ENCODE measurements at regions not wholly inside any gene's neighbourhood (a gene's known extent, or its start where the extent isn't known, plus 50 kb on each side); places are given as distances from the start of the nearest gene placed in this dataset.

DNA sequence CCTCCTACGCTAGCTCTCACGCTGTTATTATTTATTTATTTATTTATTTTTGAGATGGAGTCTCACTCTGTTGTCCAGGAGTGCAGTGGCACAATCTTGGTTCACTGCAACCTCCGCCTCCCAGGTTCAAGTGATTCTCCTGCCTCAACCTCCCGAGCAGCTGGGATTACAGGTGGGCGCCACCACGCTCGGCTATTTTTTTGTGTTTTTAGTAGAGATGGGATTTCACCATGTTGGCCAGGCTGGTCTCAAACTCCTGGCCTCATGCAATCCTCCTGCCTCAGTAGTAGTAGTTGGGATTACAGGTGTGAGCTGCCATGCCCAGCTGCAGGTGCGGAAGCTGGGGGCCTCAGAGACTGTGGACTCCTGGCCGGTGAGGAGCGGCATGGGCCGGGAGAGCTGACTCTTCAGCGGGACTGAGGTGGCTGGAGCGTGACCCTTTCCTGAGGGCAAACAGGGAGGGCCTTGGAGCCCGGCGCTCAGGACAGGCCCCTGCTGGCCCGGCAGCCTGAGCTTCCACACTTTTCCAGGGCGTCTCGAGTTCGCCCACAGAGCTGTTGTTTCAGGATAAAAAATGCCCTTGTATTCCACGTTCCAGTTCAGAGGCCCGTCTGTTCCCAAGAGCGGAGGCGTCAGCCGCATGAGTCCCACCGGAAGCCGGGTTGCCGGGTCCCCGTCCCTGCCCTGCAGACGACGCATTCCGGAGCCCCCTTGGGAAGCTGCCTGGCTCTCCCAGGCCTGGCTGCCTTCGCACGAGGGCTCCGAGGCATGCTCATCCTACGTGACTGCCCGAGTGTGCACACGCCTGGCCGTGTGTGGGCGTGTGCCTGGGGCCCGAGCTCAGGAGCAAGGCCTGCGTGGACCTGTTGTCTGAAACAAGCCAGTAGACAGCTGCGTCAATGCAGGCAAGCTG lies 126.2 kb downstream of the SIK1 start:
- Histone ChIP-seq H3K4me1 (peaks cover 0 to 13% (median 6%) of the 10 kb centered on the region in 6 donors), H3K36me3 (no peaks in the 10 kb centered on the region), H3K27me3 (replicated peaks in 1 of 7) (peaks cover 0 to 57% (median 0%) of the 10 kb centered on the region in 7 donors), H3K27ac (no peak overlapping the region), H3K9me3 (peaks cover 0 to 5% (median 1%) of the 10 kb centered on the region in 8 donors), H3K4me3 (no peak overlapping the region)
- intact Hi-C loops (cut with DNase I; ENCODE audit: low total_unique reads): no loop called here
- 85 to 89% (median 88%) methylated on average over 25 to 42 of the region's 42 CpGs for WGBS, 5 donors
- TF ChIP-seq POLR2A (IDR thresholded peaks at IDR 0.05) (no peak), POLR2AphosphoS5 (IDR thresholded peaks at IDR 0.05) (no peak)
- TF ChIP-seq, protein P1, sequence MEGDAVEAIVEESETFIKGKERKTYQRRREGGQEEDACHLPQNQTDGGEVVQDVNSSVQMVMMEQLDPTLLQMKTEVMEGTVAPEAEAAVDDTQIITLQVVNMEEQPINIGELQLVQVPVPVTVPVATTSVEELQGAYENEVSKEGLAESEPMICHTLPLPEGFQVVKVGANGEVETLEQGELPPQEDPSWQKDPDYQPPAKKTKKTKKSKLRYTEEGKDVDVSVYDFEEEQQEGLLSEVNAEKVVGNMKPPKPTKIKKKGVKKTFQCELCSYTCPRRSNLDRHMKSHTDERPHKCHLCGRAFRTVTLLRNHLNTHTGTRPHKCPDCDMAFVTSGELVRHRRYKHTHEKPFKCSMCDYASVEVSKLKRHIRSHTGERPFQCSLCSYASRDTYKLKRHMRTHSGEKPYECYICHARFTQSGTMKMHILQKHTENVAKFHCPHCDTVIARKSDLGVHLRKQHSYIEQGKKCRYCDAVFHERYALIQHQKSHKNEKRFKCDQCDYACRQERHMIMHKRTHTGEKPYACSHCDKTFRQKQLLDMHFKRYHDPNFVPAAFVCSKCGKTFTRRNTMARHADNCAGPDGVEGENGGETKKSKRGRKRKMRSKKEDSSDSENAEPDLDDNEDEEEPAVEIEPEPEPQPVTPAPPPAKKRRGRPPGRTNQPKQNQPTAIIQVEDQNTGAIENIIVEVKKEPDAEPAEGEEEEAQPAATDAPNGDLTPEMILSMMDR (IDR thresholded peaks at IDR 0.05 in 8 of 11, conservative IDR thresholded peaks at IDR 0.05 in 3 of 11): no peak
- peak; percentile 70 for DNase-seq

DNA sequence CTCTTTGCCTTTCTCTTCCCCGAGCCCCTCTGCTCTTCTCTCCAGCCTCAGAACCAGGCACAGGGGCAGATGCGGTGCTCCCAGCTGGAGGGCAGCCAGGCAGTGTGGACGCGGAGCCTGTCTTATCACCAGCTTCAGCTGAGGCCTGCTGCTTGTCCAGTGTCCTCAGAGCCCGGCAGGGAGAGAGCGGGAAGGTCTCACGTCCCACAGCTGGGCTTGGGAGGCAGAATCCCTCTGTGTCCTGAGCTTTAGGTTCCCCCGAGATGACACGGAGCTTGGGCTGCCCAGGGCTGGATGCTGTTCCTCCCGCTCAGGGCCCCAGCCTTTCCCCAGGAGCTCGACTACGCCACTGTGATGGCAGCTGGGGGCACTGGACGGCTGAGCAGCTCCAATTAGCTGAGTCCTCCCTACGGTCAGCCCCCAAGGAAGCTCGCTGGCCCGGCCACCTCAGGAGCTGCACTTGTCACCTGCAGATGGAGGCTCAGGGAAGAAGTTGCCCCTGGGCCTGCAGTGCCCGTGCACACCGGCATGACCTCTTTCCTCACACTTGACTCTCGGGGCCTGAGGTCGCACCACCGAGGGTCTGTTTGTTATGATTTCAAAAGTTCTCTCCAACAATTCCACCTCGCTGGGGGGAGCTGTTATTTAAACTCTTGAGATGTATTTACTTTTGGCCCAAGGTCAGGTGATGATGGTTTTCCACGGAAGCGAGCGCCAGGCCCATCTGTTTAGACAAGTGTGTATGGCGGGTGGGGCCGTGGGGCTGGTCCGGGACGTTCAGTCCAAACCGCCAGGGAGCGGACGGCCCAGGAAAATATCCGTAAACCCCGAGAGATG lies 127.3 kb downstream of the SIK1 start:
- H3K4me1 ChIP-seq: peaks cover 0 to 13% (median 8%) of the 10 kb centered on the region in 6 donors
- peaks cover 0 to 46% (median 0%) of the 10 kb centered on the region in 7 donors for H3K27me3 ChIP-seq (replicated peaks in 1 of 7)
- DNase-seq: peak; percentile 74
- H3K9me3 ChIP-seq: peaks cover 0 to 11% (median 3%) of the 10 kb centered on the region in 8 donors
- no peak overlapping the region for H3K27ac ChIP-seq
- intact Hi-C loops (cut with DNase I; ENCODE audit: low total_unique reads): no loop called here
- 81 to 89% (median 85%) methylated on average over 24 to 34 of the region's 34 CpGs for WGBS, 5 donors
- TF ChIP-seq, protein P1 (IDR thresholded peaks at IDR 0.05 in 8 of 11, conservative IDR thresholded peaks at IDR 0.05 in 3 of 11): no peak
- TF ChIP-seq POLR2A (IDR thresholded peaks at IDR 0.05) (no peak), POLR2AphosphoS5 (IDR thresholded peaks at IDR 0.05) (no peak)
- H3K4me3 ChIP-seq: no peak overlapping the region
- no peaks in the 10 kb centered on the region for H3K36me3 ChIP-seq

DNA sequence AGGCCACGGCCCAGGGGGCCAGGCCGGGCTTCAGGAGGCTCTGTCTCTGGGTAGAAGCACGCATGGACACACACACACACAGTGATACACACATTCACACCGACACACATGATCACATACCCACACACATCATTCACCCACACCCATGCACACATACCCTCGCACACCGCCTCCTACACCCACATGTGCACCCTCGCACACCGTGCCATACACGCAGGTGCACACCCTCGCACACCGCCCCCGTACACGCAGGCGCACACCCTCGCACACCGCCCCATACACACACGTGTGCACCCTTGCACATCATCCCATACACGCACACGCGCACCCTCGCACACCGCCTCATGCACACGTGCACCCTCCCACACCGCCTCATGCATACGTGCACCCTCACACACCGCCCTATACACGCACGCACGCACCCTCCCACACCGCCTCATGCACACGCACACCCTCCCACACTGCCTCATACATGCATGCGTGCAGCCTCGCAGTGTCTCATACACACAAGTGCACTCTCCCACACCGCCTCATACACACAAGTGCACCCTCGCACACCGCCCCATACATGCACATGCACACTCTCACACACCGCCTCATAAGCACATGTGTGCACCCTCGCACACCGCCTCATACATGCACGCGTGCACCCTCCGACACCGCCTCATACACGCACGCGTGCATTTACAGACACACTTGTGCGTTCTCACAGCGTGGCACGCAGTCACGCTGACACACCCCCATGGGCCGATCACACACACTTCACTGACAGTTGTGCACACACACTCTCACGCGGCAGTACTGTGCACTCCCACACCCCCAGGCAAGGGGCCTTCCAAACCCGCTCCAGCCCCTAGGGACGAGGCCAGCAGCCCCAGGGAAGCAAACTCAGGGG lies 128.1 kb downstream of the SIK1 start:
- H3K27ac ChIP-seq: no peak overlapping the region
- intact Hi-C loops (cut with DNase I; ENCODE audit: low total_unique reads): no loop called here
- H3K4me1 ChIP-seq: peaks cover 0 to 9% (median 7%) of the 10 kb centered on the region in 6 donors
- no peaks in the 10 kb centered on the region for H3K36me3 ChIP-seq
- DNase-seq: peak; percentile 68
- TF ChIP-seq POLR2AphosphoS5 (IDR thresholded peaks at IDR 0.05): no peak
- TF ChIP-seq POLR2A (IDR thresholded peaks at IDR 0.05): no peak
- TF ChIP-seq, protein P1 (IDR thresholded peaks at IDR 0.05 in 8 of 11, conservative IDR thresholded peaks at IDR 0.05 in 3 of 11): no peak
- H3K4me3 ChIP-seq: no peak overlapping the region
- H3K27me3 ChIP-seq (replicated peaks in 1 of 7): peaks cover 0 to 38% (median 0%) of the 10 kb centered on the region in 7 donors
- 94 to 96% (median 96%) methylated on average over 55 of the region's 55 CpGs for WGBS, 5 donors
- peaks cover 0 to 11% (median 3%) of the 10 kb centered on the region in 8 donors for H3K9me3 ChIP-seq
